ENCODE measurements at regions not wholly inside any gene's neighbourhood (a gene's known extent, or its start where the extent isn't known, plus 50 kb on each side); places are given as distances from the start of the nearest gene placed in this dataset.

- no peak for TF ChIP-seq POLR2A (IDR thresholded peaks at IDR 0.05)
- no peak for TF ChIP-seq CTCF (IDR thresholded peaks at IDR 0.05)
Observed at GRCh38 chr6:81561071-81561564, 191.4 kb downstream of the TENT5A start.

Data from transverse colon (tissue), 3 donors.